OCI-LY7 (cell line): ENCODE measurements at regions not wholly inside any gene's neighbourhood (a gene's known extent, or its start where the extent isn't known, plus 50 kb on each side); places are given as distances from the start of the nearest gene placed in this dataset.

Source experiments
- EZH2phosphoT487 ChIP-seq: fragments of 200-600 bp; sonication (generic); IDR thresholded peaks from 2 replicates; pipeline ENCODE4 v1.6.1; 2018; ENCODE audit warnings: low read depth, borderline replicate concordance, mild to moderate bottlenecking, mixed run types, antibody characterized with exemption, low read length, moderate library complexity, mixed read lengths
- TF ChIP-seq, protein P1 (sequence below): fragments of 200-600 bp; sonication (generic); conservative IDR thresholded peaks from 2 replicates; pipeline ENCODE4 v1.5.1; 2014; ENCODE audit warnings: mild to moderate bottlenecking, antibody characterized with exemption, low read length, moderate library complexity, mixed read lengths

DNA sequence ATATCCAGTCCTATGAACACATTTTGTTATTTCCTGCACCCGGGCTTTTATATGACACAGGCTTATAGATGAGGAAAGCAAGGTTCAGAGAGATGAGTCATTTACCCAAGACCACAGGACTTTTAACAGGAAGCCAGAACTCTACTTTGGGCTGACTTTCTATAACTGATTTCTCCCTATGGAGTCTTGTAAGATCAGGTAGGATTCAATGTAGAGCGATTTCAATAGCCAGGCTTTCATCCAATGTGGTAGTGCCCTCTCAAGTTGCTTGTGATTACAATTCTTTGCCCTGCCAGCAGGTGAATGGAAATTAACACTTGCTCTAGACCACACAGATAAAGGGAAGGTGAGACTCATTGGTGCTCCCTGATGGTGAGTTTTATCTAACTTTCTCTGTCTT lies 378.3 kb downstream of the INSC start:
- TF ChIP-seq, protein P1, sequence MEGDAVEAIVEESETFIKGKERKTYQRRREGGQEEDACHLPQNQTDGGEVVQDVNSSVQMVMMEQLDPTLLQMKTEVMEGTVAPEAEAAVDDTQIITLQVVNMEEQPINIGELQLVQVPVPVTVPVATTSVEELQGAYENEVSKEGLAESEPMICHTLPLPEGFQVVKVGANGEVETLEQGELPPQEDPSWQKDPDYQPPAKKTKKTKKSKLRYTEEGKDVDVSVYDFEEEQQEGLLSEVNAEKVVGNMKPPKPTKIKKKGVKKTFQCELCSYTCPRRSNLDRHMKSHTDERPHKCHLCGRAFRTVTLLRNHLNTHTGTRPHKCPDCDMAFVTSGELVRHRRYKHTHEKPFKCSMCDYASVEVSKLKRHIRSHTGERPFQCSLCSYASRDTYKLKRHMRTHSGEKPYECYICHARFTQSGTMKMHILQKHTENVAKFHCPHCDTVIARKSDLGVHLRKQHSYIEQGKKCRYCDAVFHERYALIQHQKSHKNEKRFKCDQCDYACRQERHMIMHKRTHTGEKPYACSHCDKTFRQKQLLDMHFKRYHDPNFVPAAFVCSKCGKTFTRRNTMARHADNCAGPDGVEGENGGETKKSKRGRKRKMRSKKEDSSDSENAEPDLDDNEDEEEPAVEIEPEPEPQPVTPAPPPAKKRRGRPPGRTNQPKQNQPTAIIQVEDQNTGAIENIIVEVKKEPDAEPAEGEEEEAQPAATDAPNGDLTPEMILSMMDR: no peak
- no peak for TF ChIP-seq EZH2phosphoT487
